ENCODE measurements at regions not wholly inside any gene's neighbourhood (a gene's known extent, or its start where the extent isn't known, plus 50 kb on each side); places are given as distances from the start of the nearest gene placed in this dataset.

DNA sequence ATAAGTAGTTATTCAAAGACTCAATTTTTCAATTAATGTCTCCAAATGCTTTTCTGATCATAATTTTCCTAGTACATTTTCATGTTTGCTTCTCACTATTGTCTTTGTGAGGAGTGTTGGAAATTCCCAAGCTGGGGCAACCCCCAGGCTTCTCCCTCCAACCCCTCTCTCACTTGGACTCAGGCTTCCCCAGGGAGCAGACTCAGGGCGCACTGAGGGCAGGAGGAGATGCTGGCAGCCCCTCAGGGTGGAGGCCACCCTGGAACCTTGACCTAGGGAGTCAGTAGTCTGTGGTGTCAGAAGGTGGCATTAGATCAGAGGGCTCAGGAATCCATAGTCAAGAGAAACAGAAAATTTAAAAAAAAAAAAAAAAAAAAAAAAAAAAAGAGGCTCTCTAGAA lies 86.5 kb upstream of the IRS2 start:
- no peak overlapping the region for H3K27ac ChIP-seq

GRCh38 chr13:109870696-109871370 lies 84.5 kb upstream of the IRS2 start:
- H3K27ac ChIP-seq, result no peak overlapping the region

More for the DNA sequence above, 86.5 kb upstream of the IRS2 start:
- Histone ChIP-seq H3K4me3 (no peak overlapping the region), H3K27me3 (no peaks in the 10 kb centered on the region), H3K36me3 (ENCODE audit: low read depth, missing control alignments) (no peaks in the 10 kb centered on the region), H3K4me1 (peaks cover 23% of the 10 kb centered on the region), H3K9me3 (no peaks in the 10 kb centered on the region)
- TF ChIP-seq POLR2A (IDR thresholded peaks at IDR 0.05), result no peak
- TF ChIP-seq CTCF (IDR thresholded peaks at IDR 0.05), result no peak
- DNase-seq, result no peak
- intact Hi-C loops (cut with DNase I; ENCODE audit: low total_unique reads), result no loop called here
- 96 to 100% methylated on average over 1 of the region's 1 CpG for WGBS, 2 donors

GRCh38 chr13:109870274-109870673 lies 83.9 kb upstream of the IRS2 start:
- Histone ChIP-seq H3K27me3 (no peaks in the 10 kb centered on the region), H3K36me3 (ENCODE audit: low read depth, missing control alignments) (no peaks in the 10 kb centered on the region), H3K27ac (peak overlapping the region in 1 of 2 donors; percentile 65), H3K4me3 (peak overlapping the region; percentile 42 to 52), H3K9me3 (no peaks in the 10 kb centered on the region), H3K4me1 (peaks cover 23% of the 10 kb centered on the region)
- intact Hi-C loops (cut with DNase I; ENCODE audit: low total_unique reads), result no loop called here
- DNase-seq, result no peak
- TF ChIP-seq CTCF (IDR thresholded peaks at IDR 0.05), result no peak
- 54 to 73% methylated on average over 4 to 6 of the region's 6 CpGs for WGBS, 2 donors

More at GRCh38 chr13:109870696-109871370, 84.5 kb upstream of the IRS2 start:
- Histone ChIP-seq H3K36me3 (ENCODE audit: low read depth, missing control alignments) (no peaks in the 10 kb centered on the region), H3K27me3 (no peaks in the 10 kb centered on the region), H3K4me1 (peaks cover 23% of the 10 kb centered on the region), H3K4me3 (no peak overlapping the region), H3K9me3 (no peaks in the 10 kb centered on the region)
- 78 to 83% methylated on average over 9 of the region's 9 CpGs for WGBS, 2 donors
- DNase-seq, result no peak
- no peak for TF ChIP-seq POLR2A (IDR thresholded peaks at IDR 0.05)
- no peak for TF ChIP-seq CTCF (IDR thresholded peaks at IDR 0.05)
- intact Hi-C loops (cut with DNase I; ENCODE audit: low total_unique reads), result no loop called here

GRCh38 chr13:109869312-109870237 lies 83.2 kb upstream of the IRS2 start:
- Histone ChIP-seq H3K4me3 (peak overlapping the region; percentile 42 to 52), H3K4me1 (peaks cover 21% of the 10 kb centered on the region), H3K27me3 (no peaks in the 10 kb centered on the region), H3K36me3 (ENCODE audit: low read depth, missing control alignments) (no peaks in the 10 kb centered on the region), H3K27ac (peak overlapping the region in 1 of 2 donors; percentile 65), H3K9me3 (no peaks in the 10 kb centered on the region)
- intact Hi-C loops (cut with DNase I; ENCODE audit: low total_unique reads), result no loop called here
- TF ChIP-seq CTCF (IDR thresholded peaks at IDR 0.05) (peak in 1 of 3 experiments; percentile 33), POLR2A (IDR thresholded peaks at IDR 0.05) (no peak)
- peak; percentile 90 for DNase-seq
- 12 to 34% methylated on average over 41 to 43 of the region's 43 CpGs for WGBS, 2 donors
